H9 (cell line): ENCODE measurements at regions not wholly inside any gene's neighbourhood (a gene's known extent, or its start where the extent isn't known, plus 50 kb on each side); places are given as distances from the start of the nearest gene placed in this dataset.

Source experiments
- DNase-seq: peaks from one replicate; pipeline ENCODE4 v3.0.0-alpha.2; 2017
- H2AFZ ChIP-seq: one replicate; pipeline ENCODE4 v1.6.1; 2013; ENCODE audit warnings: mild to moderate bottlenecking, low read length, control low read depth, moderate library complexity
- H2AK5ac ChIP-seq: 2 replicates; pipeline ENCODE4 v1.6.1; 2013; ENCODE audit warnings: low read length, control low read depth, mixed read lengths; ENCODE audit not compliant: insufficient read length
- H2BK120ac ChIP-seq: one replicate; pipeline ENCODE4 v1.6.1; 2013; ENCODE audit warnings: low read depth, mild to moderate bottlenecking, low read length, control low read depth, inconsistent platforms; ENCODE audit not compliant: poor library complexity, severe bottlenecking
- H2BK12ac ChIP-seq: 2 replicates; pipeline ENCODE4 v1.6.1; 2013; ENCODE audit warnings: low read length, control low read depth, mixed read lengths, low read depth; ENCODE audit not compliant: insufficient read length
- H2BK15ac ChIP-seq: 2 replicates; pipeline ENCODE4 v1.6.1; 2013; ENCODE audit warnings: low read depth, low read length, control low read depth
- H2BK20ac ChIP-seq: one replicate; pipeline ENCODE4 v1.6.1; 2013; ENCODE audit warnings: low read depth, mild to moderate bottlenecking, low read length, control low read depth, inconsistent platforms; ENCODE audit not compliant: poor library complexity, severe bottlenecking
- H2BK5ac ChIP-seq: 2 replicates; pipeline ENCODE4 v1.6.1; 2013; ENCODE audit warnings: low read length, control low read depth, mixed read lengths; ENCODE audit not compliant: insufficient read length
- H3K14ac ChIP-seq: 2 replicates; pipeline ENCODE4 v1.6.1; 2013; ENCODE audit warnings: low read length, control low read depth; ENCODE audit not compliant: insufficient read depth
- H3K18ac ChIP-seq: 2 replicates; pipeline ENCODE4 v1.6.1; 2013; ENCODE audit warnings: low read depth, mild to moderate bottlenecking, mixed read lengths, low read length, control low read depth; ENCODE audit not compliant: insufficient read length
- H3K23ac ChIP-seq: 2 replicates; pipeline ENCODE4 v1.6.1; 2013; ENCODE audit warnings: low read length, control low read depth, mixed read lengths, low read depth; ENCODE audit not compliant: insufficient read length
- H3K23me2 ChIP-seq: 2 replicates; pipeline ENCODE4 v1.6.1; 2013; ENCODE audit warnings: low read depth, mild to moderate bottlenecking, mixed read lengths, low read length, control low read depth; ENCODE audit not compliant: insufficient read length, poor library complexity, severe bottlenecking
- H3K27ac ChIP-seq: 2 replicates; pipeline ENCODE4 v1.5.1; 2013; ENCODE audit warnings: low read length, control low read depth, mixed read lengths, low read depth; ENCODE audit not compliant: insufficient read length
- H3K27me3 ChIP-seq: 2 replicates; pipeline ENCODE4 v1.6.1; 2013; ENCODE audit warnings: low read length, control low read depth, inconsistent platforms; ENCODE audit not compliant: insufficient read depth
- H3K4ac ChIP-seq: 2 replicates; pipeline ENCODE4 v1.6.1; 2013; ENCODE audit warnings: low read depth, mild to moderate bottlenecking, control low read depth, inconsistent platforms, low read length, moderate library complexity
- H3K4me1 ChIP-seq: 2 replicates; pipeline ENCODE4 v1.6.1; 2013; ENCODE audit warnings: low read length, control low read depth, inconsistent platforms; ENCODE audit not compliant: insufficient read depth
- H3K4me2 ChIP-seq: 2 replicates; pipeline ENCODE4 v1.6.1; 2013; ENCODE audit warnings: low read length, control low read depth, mixed read lengths; ENCODE audit not compliant: insufficient read length, insufficient read depth
- H3K56ac ChIP-seq: 2 replicates; pipeline ENCODE4 v1.6.1; 2013; ENCODE audit warnings: low read depth, mild to moderate bottlenecking, mixed read lengths, low read length, control low read depth; ENCODE audit not compliant: insufficient read length
- H3K79me1 ChIP-seq: 2 replicates; pipeline ENCODE4 v1.6.1; 2013; ENCODE audit warnings: low read depth, mild to moderate bottlenecking, moderate library complexity, low read length, control low read depth, inconsistent platforms; ENCODE audit not compliant: insufficient read depth, poor library complexity, severe bottlenecking
- H3K79me2 ChIP-seq: 2 replicates; pipeline ENCODE4 v1.6.1; 2013; ENCODE audit warnings: low read length, control low read depth, inconsistent platforms; ENCODE audit not compliant: insufficient read depth
- H3K9ac ChIP-seq: 2 replicates; pipeline ENCODE4 v1.6.1; 2013; ENCODE audit warnings: low read length, control low read depth, mixed read lengths; ENCODE audit not compliant: insufficient read length; ENCODE audit errors: extremely low read depth
- H3K9me3 ChIP-seq: one replicate; pipeline ENCODE4 v1.6.1; 2013; ENCODE audit warnings: low read depth, low read length, inconsistent platforms; ENCODE audit not compliant: control insufficient read depth
- H3T11ph ChIP-seq: one replicate; pipeline ENCODE4 v1.6.1; 2013; ENCODE audit warnings: mild to moderate bottlenecking, low read length, control low read depth, inconsistent platforms
- H4K20me1 ChIP-seq: one replicate; pipeline ENCODE4 v1.6.1; 2013; ENCODE audit not compliant: control insufficient read depth, insufficient read length, insufficient read depth
- H4K5ac ChIP-seq: 2 replicates; pipeline ENCODE4 v1.6.1; 2013; ENCODE audit warnings: low read depth, mild to moderate bottlenecking, mixed read lengths, low read length, control low read depth; ENCODE audit not compliant: insufficient read length
- H4K8ac ChIP-seq: replicated peaks from 2 replicates; pipeline ENCODE4 v1.6.1; 2013; ENCODE audit warnings: low read length, control low read depth, mixed read lengths, low read depth; ENCODE audit not compliant: insufficient read length
- H4K91ac ChIP-seq: 2 replicates; pipeline ENCODE4 v1.6.1; 2013; ENCODE audit warnings: low read depth, mild to moderate bottlenecking, moderate library complexity, mixed read lengths, low read length, control low read depth; ENCODE audit not compliant: insufficient read length
- H3K27ac Mint-ChIP-seq, 3 experiments: 2 replicates in 2 of 3; 3 replicates in 1 of 3; pipeline ENCODE4 v1.8.0; 2020 to 2021; ENCODE audit warnings: mixed read lengths in 3 of 3, mild to moderate bottlenecking in 1 of 3, moderate library complexity in 1 of 3
- H3K27me3 Mint-ChIP-seq: 2 replicates; pipeline ENCODE4 v1.8.0; 2021; ENCODE audit warnings: low read depth, mild to moderate bottlenecking, moderate library complexity, mixed read lengths
- H3K36me3 Mint-ChIP-seq, 3 experiments: 2 replicates in 2 of 3; 3 replicates in 1 of 3; pipeline ENCODE4 v1.8.0; 2020 to 2021; ENCODE audit warnings: low read depth in 3 of 3, mixed read lengths in 3 of 3; ENCODE audit not compliant: insufficient read depth in 1 of 3
- H3K4me1 Mint-ChIP-seq, 2 experiments: 2 replicates each; pipeline ENCODE4 v1.8.0; 2020; ENCODE audit warnings: mixed read lengths in 2 of 2
- H3K4me3 Mint-ChIP-seq, 2 experiments: 2 replicates in 1 of 2; 3 replicates in 1 of 2; pipeline ENCODE4 v1.8.0; 2020 to 2021; ENCODE audit warnings: mild to moderate bottlenecking in 2 of 2, mixed read lengths in 2 of 2, moderate library complexity in 1 of 2
- H3K9me3 Mint-ChIP-seq, 2 experiments: 2 replicates in 1 of 2; 3 replicates in 1 of 2; pipeline ENCODE4 v1.8.0; 2020; ENCODE audit warnings: mild to moderate bottlenecking in 2 of 2, mixed read lengths in 2 of 2, moderate library complexity in 1 of 2
- WGBS: extraction: QIAGEN DNeasy Blood & Tissue Kit; methylation state at CpG from one replicate; pipeline ENCODE4 v1.1.7; 2013; ENCODE audit warnings: missing lambda C conversion rate, low lambda C conversion rate, mixed read lengths; ENCODE audit not compliant: insufficient read length; ENCODE audit errors: extremely low coverage; 5-methylcytosine and 5-hydroxymethylcytosine counted together
- TF ChIP-seq, protein P1 (sequence below): fragments of 200-600 bp; sonication (generic); conservative IDR thresholded peaks from 3 replicates; pipeline ENCODE4 v1.8.0; 2021; ENCODE audit warnings: antibody characterized with exemption, mild to moderate bottlenecking

DNA sequence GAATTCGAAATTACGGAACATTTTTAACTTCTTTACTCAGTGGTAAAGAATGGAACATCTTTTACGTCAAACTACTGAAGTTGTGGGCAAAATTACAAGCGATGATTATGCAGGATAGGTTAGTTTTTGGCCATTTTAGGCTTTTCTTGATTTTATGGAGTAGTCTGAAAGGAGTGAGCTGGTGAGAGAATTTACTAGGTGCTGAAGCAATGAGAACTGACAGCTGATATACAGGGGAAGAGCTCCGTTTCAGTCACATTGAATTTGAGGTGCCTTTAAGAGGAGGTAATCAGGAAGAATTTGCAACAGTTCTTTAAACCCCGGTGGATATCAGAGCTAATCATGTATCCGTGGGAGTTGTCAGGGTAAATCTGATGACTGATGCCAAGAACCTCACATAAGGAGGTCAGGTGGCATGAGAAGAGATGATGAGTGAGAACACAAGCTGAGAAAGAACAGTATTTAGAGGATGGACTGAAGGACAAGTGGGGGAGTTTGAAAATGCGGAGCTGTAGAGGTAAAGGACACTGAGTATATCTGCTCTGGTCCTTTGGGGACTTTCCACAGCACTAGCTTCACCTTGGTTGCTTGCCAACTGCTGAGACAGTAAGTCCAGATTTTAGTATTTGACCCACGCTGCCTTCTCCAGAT, 104.3 kb downstream of the AHR start:
- Histone ChIP-seq H4K5ac (no peak overlapping the region), H3K4ac (no peak overlapping the region), H2AK5ac (no peak overlapping the region), H4K8ac (no peak overlapping the region), H2BK5ac (no peak overlapping the region), H3T11ph (no peak overlapping the region), H3K79me2 (no peaks in the 10 kb centered on the region), H3K18ac (no peak overlapping the region), H3K79me1 (no peaks in the 10 kb centered on the region), H3K9me3 (no peaks in the 10 kb centered on the region), H3K56ac (no peak overlapping the region), H2AFZ (no peak overlapping the region), H2BK15ac (no peak overlapping the region), H3K27me3 (no peaks in the 10 kb centered on the region), H2BK20ac (no peak overlapping the region), H3K23ac (no peak overlapping the region), H2BK12ac (no peak overlapping the region), H3K14ac (no peak overlapping the region), H3K4me1 (no peaks in the 10 kb centered on the region), H3K4me2 (no peak overlapping the region), H3K23me2 (no peaks in the 10 kb centered on the region), H3K9ac (no peak overlapping the region), H4K91ac (no peak overlapping the region), H4K20me1 (no peaks in the 10 kb centered on the region), H3K27ac (no peak overlapping the region), H2BK120ac (no peak overlapping the region)
- Mint-ChIP-seq H3K4me1 (no peaks in the 10 kb centered on the region), H3K36me3 (peaks cover 0 to under 1% (median 0%) of the 10 kb centered on the region in 3 experiments; a peak in 1 of 7 replicates), H3K27ac (no peak overlapping the region), H3K4me3 (no peak overlapping the region), H3K9me3 (peaks cover 0 to under 1% of the 10 kb centered on the region in 2 experiments; a peak in 1 of 5 replicates), H3K27me3 (no peaks in the 10 kb centered on the region)
- DNase-seq, result no peak
- TF ChIP-seq, protein P1, sequence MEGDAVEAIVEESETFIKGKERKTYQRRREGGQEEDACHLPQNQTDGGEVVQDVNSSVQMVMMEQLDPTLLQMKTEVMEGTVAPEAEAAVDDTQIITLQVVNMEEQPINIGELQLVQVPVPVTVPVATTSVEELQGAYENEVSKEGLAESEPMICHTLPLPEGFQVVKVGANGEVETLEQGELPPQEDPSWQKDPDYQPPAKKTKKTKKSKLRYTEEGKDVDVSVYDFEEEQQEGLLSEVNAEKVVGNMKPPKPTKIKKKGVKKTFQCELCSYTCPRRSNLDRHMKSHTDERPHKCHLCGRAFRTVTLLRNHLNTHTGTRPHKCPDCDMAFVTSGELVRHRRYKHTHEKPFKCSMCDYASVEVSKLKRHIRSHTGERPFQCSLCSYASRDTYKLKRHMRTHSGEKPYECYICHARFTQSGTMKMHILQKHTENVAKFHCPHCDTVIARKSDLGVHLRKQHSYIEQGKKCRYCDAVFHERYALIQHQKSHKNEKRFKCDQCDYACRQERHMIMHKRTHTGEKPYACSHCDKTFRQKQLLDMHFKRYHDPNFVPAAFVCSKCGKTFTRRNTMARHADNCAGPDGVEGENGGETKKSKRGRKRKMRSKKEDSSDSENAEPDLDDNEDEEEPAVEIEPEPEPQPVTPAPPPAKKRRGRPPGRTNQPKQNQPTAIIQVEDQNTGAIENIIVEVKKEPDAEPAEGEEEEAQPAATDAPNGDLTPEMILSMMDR, result no peak
- WGBS, result no CpG with 5 or more reads among the region's 9 CpGs
